ENCODE measurements at regions not wholly inside any gene's neighbourhood (a gene's known extent, or its start where the extent isn't known, plus 50 kb on each side); places are given as distances from the start of the nearest gene placed in this dataset.

GRCh38 chr5:3518576-3518975, 77.1 kb upstream of the IRX1 start:
- TF ChIP-seq EZH2 (IDR thresholded peaks at IDR 0.05; ENCODE audit: insufficient read depth, poor library complexity, severe bottlenecking) (no peak), EZH2phosphoT487 (IDR thresholded peaks at IDR 0.05; ENCODE audit: insufficient read depth, low read depth) (no peak)

All from GM23248 (cell line).